ENCODE measurements at regions not wholly inside any gene's neighbourhood (a gene's known extent, or its start where the extent isn't known, plus 50 kb on each side); places are given as distances from the start of the nearest gene placed in this dataset.

- Histone ChIP-seq H3K18ac (ENCODE audit: low read length) (no peak overlapping the region), H3K79me2 (ENCODE audit: control insufficient read depth, insufficient read depth, low read length, poor library complexity) (no peaks in the 10 kb centered on the region), H3K9me3 (ENCODE audit: insufficient read depth, low read depth, low read length) (no peaks in the 10 kb centered on the region), H3K9ac (ENCODE audit: low read length) (no peak overlapping the region), H3K4ac (ENCODE audit: low read depth, low read length) (no peak overlapping the region), H3K79me1 (ENCODE audit: low read length) (no peaks in the 10 kb centered on the region), H2BK12ac (ENCODE audit: low read length) (no peak overlapping the region), H3K4me2 (ENCODE audit: low read length) (no peak overlapping the region), H2BK5ac (ENCODE audit: low read depth, low read length, poor library complexity) (no peak overlapping the region), H3K23ac (ENCODE audit: low read length) (no peak overlapping the region), H2AFZ (ENCODE audit: insufficient read depth, low read length, poor library complexity) (no peak overlapping the region), H2BK120ac (ENCODE audit: insufficient read depth, low read length, poor library complexity) (no peak overlapping the region), H3K14ac (ENCODE audit: low read length) (no peak overlapping the region), H3K4me3 (ENCODE audit: low read depth, low read length) (no peak overlapping the region), H3K27me3 (ENCODE audit: insufficient read depth, low read length) (no peaks in the 10 kb centered on the region), H4K12ac (ENCODE audit: low read depth, low read length) (no peak overlapping the region), H3K4me1 (ENCODE audit: control insufficient read depth in 1 of 2, insufficient read depth in 2 of 2, low read length in 2 of 2) (no peaks in the 10 kb centered on the region), H4K91ac (ENCODE audit: low read depth, low read length) (no peak overlapping the region), H2AK5ac (ENCODE audit: low read length) (no peak overlapping the region), H4K8ac (ENCODE audit: low read depth, low read length) (no peak overlapping the region), H3K27ac (ENCODE audit: low read depth, low read length) (no peak overlapping the region), H3K36me3 (ENCODE audit: control insufficient read depth in 1 of 2, insufficient read depth in 2 of 2, low read length in 2 of 2) (no peaks in the 10 kb centered on the region)
- WGBS (ENCODE audit: extremely low coverage, insufficient coverage, insufficient read length): no CpG with 5 or more reads among the region's 4 CpGs
- no peak for DNase-seq
Observed at GRCh38 chr9:107807183-107807582, 317.6 kb upstream of the KLF4 start.

GRCh38 chr9:107805201-107805600 is 315.6 kb upstream of the KLF4 start:
- H4K91ac ChIP-seq (ENCODE audit: low read depth, low read length): no peak overlapping the region
- no peak overlapping the region for H3K23ac ChIP-seq (ENCODE audit: low read length)
- H4K12ac ChIP-seq (ENCODE audit: low read depth, low read length): no peak overlapping the region
- H2AK5ac ChIP-seq (ENCODE audit: low read length): no peak overlapping the region
- H3K14ac ChIP-seq (ENCODE audit: low read length): no peak overlapping the region
- H3K36me3 ChIP-seq (ENCODE audit: control insufficient read depth in 1 of 2, insufficient read depth in 2 of 2, low read length in 2 of 2): no peaks in the 10 kb centered on the region
- no peaks in the 10 kb centered on the region for H3K9me3 ChIP-seq (ENCODE audit: insufficient read depth, low read depth, low read length)
- no peak overlapping the region for H2BK5ac ChIP-seq (ENCODE audit: low read depth, low read length, poor library complexity)
- no peak overlapping the region for H2AFZ ChIP-seq (ENCODE audit: insufficient read depth, low read length, poor library complexity)
- DNase-seq: no peak
- H3K9ac ChIP-seq (ENCODE audit: low read length): no peak overlapping the region
- no peak overlapping the region for H2BK120ac ChIP-seq (ENCODE audit: insufficient read depth, low read length, poor library complexity)
- H3K79me1 ChIP-seq (ENCODE audit: low read length): no peaks in the 10 kb centered on the region
- no peaks in the 10 kb centered on the region for H3K4me1 ChIP-seq (ENCODE audit: control insufficient read depth in 1 of 2, insufficient read depth in 2 of 2, low read length in 2 of 2)
- H3K4ac ChIP-seq (ENCODE audit: low read depth, low read length): no peak overlapping the region
- H3K18ac ChIP-seq (ENCODE audit: low read length): no peak overlapping the region
- H3K4me3 ChIP-seq (ENCODE audit: low read depth, low read length): no peak overlapping the region
- no peak overlapping the region for H3K4me2 ChIP-seq (ENCODE audit: low read length)
- no peak overlapping the region for H3K27ac ChIP-seq (ENCODE audit: low read depth, low read length)
- no peak overlapping the region for H4K8ac ChIP-seq (ENCODE audit: low read depth, low read length)
- H3K79me2 ChIP-seq (ENCODE audit: control insufficient read depth, insufficient read depth, low read length, poor library complexity): no peaks in the 10 kb centered on the region
- WGBS (ENCODE audit: extremely low coverage, insufficient coverage, insufficient read length): no CpG with 5 or more reads among the region's 2 CpGs
- H2BK12ac ChIP-seq (ENCODE audit: low read length): no peak overlapping the region
- no peaks in the 10 kb centered on the region for H3K27me3 ChIP-seq (ENCODE audit: insufficient read depth, low read length)

- Histone ChIP-seq H3K18ac (ENCODE audit: low read length) (no peak overlapping the region), H3K23ac (ENCODE audit: low read length) (no peak overlapping the region), H2BK12ac (ENCODE audit: low read length) (no peak overlapping the region), H2BK5ac (ENCODE audit: low read depth, low read length, poor library complexity) (no peak overlapping the region), H3K27me3 (ENCODE audit: insufficient read depth, low read length) (no peaks in the 10 kb centered on the region), H3K4me2 (ENCODE audit: low read length) (no peak overlapping the region), H4K91ac (ENCODE audit: low read depth, low read length) (no peak overlapping the region), H2BK120ac (ENCODE audit: insufficient read depth, low read length, poor library complexity) (no peak overlapping the region), H2AK5ac (ENCODE audit: low read length) (no peak overlapping the region), H2AFZ (ENCODE audit: insufficient read depth, low read length, poor library complexity) (no peak overlapping the region), H4K12ac (ENCODE audit: low read depth, low read length) (no peak overlapping the region), H3K9ac (ENCODE audit: low read length) (no peak overlapping the region), H4K8ac (ENCODE audit: low read depth, low read length) (no peak overlapping the region), H3K9me3 (ENCODE audit: insufficient read depth, low read depth, low read length) (no peaks in the 10 kb centered on the region), H3K36me3 (ENCODE audit: control insufficient read depth in 1 of 2, insufficient read depth in 2 of 2, low read length in 2 of 2) (no peaks in the 10 kb centered on the region), H3K14ac (ENCODE audit: low read length) (no peak overlapping the region), H3K4me1 (ENCODE audit: control insufficient read depth in 1 of 2, insufficient read depth in 2 of 2, low read length in 2 of 2) (no peaks in the 10 kb centered on the region), H3K27ac (ENCODE audit: low read depth, low read length) (no peak overlapping the region), H3K79me2 (ENCODE audit: control insufficient read depth, insufficient read depth, low read length, poor library complexity) (no peaks in the 10 kb centered on the region), H3K4ac (ENCODE audit: low read depth, low read length) (no peak overlapping the region), H3K79me1 (ENCODE audit: low read length) (no peaks in the 10 kb centered on the region), H3K4me3 (ENCODE audit: low read depth, low read length) (no peak overlapping the region)
- no peak for DNase-seq
- no CpG with 5 or more reads among the region's 2 CpGs for WGBS (ENCODE audit: extremely low coverage, insufficient coverage, insufficient read length)
Observed at GRCh38 chr9:107794259-107794658, 304.7 kb upstream of the KLF4 start.

- Histone ChIP-seq H3K4me1 (ENCODE audit: control insufficient read depth in 1 of 2, insufficient read depth in 2 of 2, low read length in 2 of 2) (no peaks in the 10 kb centered on the region), H3K36me3 (ENCODE audit: control insufficient read depth in 1 of 2, insufficient read depth in 2 of 2, low read length in 2 of 2) (no peaks in the 10 kb centered on the region), H4K91ac (ENCODE audit: low read depth, low read length) (no peak overlapping the region), H3K23ac (ENCODE audit: low read length) (no peak overlapping the region), H2BK5ac (ENCODE audit: low read depth, low read length, poor library complexity) (no peak overlapping the region), H3K4me3 (ENCODE audit: low read depth, low read length) (no peak overlapping the region), H4K8ac (ENCODE audit: low read depth, low read length) (no peak overlapping the region), H3K79me2 (ENCODE audit: control insufficient read depth, insufficient read depth, low read length, poor library complexity) (no peaks in the 10 kb centered on the region), H3K4me2 (ENCODE audit: low read length) (no peak overlapping the region), H3K79me1 (ENCODE audit: low read length) (no peaks in the 10 kb centered on the region), H2AK5ac (ENCODE audit: low read length) (no peak overlapping the region), H3K14ac (ENCODE audit: low read length) (no peak overlapping the region), H2BK120ac (ENCODE audit: insufficient read depth, low read length, poor library complexity) (no peak overlapping the region), H3K4ac (ENCODE audit: low read depth, low read length) (no peak overlapping the region), H2BK12ac (ENCODE audit: low read length) (no peak overlapping the region), H3K9ac (ENCODE audit: low read length) (no peak overlapping the region), H4K12ac (ENCODE audit: low read depth, low read length) (no peak overlapping the region), H3K27ac (ENCODE audit: low read depth, low read length) (no peak overlapping the region), H3K18ac (ENCODE audit: low read length) (no peak overlapping the region), H2AFZ (ENCODE audit: insufficient read depth, low read length, poor library complexity) (no peak overlapping the region), H3K9me3 (ENCODE audit: insufficient read depth, low read depth, low read length) (no peaks in the 10 kb centered on the region), H3K27me3 (ENCODE audit: insufficient read depth, low read length) (no peaks in the 10 kb centered on the region)
- no peak for DNase-seq
- no CpG with 5 or more reads among the region's 1 CpG for WGBS (ENCODE audit: extremely low coverage, insufficient coverage, insufficient read length)
Observed at GRCh38 chr9:107793541-107793940, 304.0 kb upstream of the KLF4 start.
